H1 (cell line): ENCODE measurements at regions not wholly inside any gene's neighbourhood (a gene's known extent, or its start where the extent isn't known, plus 50 kb on each side); places are given as distances from the start of the nearest gene placed in this dataset.

Experiments used
- CBX5 ChIP-seq: fragments of 300-800, 300-1000 bp; sonication (generic); IDR thresholded peaks from 2 replicates; pipeline ENCODE4 v1.7.1; 2016; ENCODE audit warnings: antibody characterized with exemption, low read length, low read depth
- CHD2 ChIP-seq: IDR thresholded peaks from 2 replicates; pipeline ENCODE4 v1.6.1; 2012; ENCODE audit warnings: low read length, improper control_type of control experiment
- CHD7 ChIP-seq: fragments of 300-600 bp; sonication (generic); IDR thresholded peaks from 2 replicates; pipeline ENCODE4 v1.7.1; 2012; ENCODE audit warnings: low read length, moderate library complexity, mild to moderate bottlenecking, inconsistent platforms; ENCODE audit not compliant: insufficient replicate concordance
- GTF2F1 ChIP-seq: IDR thresholded peaks from 2 replicates; pipeline ENCODE4 v1.6.1; 2012; ENCODE audit warnings: low read depth, low read length, improper control_type of control experiment, borderline replicate concordance
- HDAC6 ChIP-seq: IDR thresholded peaks from one replicate; pipeline ENCODE4 v1.7.1; 2012; ENCODE audit warnings: low read depth, mild to moderate bottlenecking, inconsistent platforms, low read length, moderate library complexity
- MAFK ChIP-seq: IDR thresholded peaks from 2 replicates; pipeline ENCODE4 v1.6.1; 2012; ENCODE audit warnings: low read depth, mild to moderate bottlenecking, improper control_type of control experiment, low read length
- SIRT6 ChIP-seq: IDR thresholded peaks from one replicate; pipeline ENCODE4 v1.7.1; 2012; ENCODE audit warnings: low read length, inconsistent platforms
- TAF1 ChIP-seq: IDR thresholded peaks from 2 replicates; pipeline ENCODE4 v1.6.1; 2011; ENCODE audit warnings: mild to moderate bottlenecking, low read depth, low read length
- TF ChIP-seq, protein P1 (sequence below): IDR thresholded peaks from 2 replicates; pipeline ENCODE4 v1.6.1; 2012; ENCODE audit warnings: inconsistent platforms
- TF ChIP-seq, protein P2 (sequence below), 3 experiments: IDR thresholded peaks; 1 replicate in 2 of 3; 2 replicates in 1 of 3; pipeline versions ENCODE4 v1.5.1 to v1.6.1; 2011; ENCODE audit warnings: low read length in 3 of 3, mild to moderate bottlenecking in 3 of 3, inconsistent platforms in 2 of 3, low read depth in 1 of 3, moderate library complexity in 1 of 3; ENCODE audit not compliant: insufficient read depth in 1 of 3; ENCODE audit errors: control extremely low read depth in 1 of 3

DNA sequence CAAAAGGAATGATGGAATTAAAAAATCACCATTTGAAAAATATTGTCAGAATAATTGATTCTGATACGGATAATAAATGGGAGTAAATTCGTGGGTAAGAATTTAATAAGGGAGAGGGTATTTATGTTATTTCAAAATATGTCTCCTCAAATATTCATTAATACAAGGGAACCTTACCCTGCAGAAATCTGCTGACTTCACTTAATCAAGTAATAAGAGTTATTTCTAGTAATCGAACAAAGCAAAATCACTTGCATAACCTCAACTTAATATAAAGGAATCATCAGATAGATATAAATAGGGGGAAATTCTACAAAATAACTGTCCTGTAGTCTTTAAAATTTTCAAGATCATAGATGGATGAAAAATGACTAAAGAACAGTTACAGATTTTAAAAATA, 1164.7 kb upstream of the GJE1 start (continued):
- TF ChIP-seq CHD7: no peak
- no peak for TF ChIP-seq CHD2
- TF ChIP-seq HDAC6: no peak
- TF ChIP-seq TAF1: no peak
- TF ChIP-seq, protein P1, sequence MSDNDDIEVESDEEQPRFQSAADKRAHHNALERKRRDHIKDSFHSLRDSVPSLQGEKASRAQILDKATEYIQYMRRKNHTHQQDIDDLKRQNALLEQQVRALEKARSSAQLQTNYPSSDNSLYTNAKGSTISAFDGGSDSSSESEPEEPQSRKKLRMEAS: no peak
- TF ChIP-seq CBX5: no peak
- no peak for TF ChIP-seq SIRT6
- no peak for TF ChIP-seq GTF2F1
- TF ChIP-seq, protein P2, sequence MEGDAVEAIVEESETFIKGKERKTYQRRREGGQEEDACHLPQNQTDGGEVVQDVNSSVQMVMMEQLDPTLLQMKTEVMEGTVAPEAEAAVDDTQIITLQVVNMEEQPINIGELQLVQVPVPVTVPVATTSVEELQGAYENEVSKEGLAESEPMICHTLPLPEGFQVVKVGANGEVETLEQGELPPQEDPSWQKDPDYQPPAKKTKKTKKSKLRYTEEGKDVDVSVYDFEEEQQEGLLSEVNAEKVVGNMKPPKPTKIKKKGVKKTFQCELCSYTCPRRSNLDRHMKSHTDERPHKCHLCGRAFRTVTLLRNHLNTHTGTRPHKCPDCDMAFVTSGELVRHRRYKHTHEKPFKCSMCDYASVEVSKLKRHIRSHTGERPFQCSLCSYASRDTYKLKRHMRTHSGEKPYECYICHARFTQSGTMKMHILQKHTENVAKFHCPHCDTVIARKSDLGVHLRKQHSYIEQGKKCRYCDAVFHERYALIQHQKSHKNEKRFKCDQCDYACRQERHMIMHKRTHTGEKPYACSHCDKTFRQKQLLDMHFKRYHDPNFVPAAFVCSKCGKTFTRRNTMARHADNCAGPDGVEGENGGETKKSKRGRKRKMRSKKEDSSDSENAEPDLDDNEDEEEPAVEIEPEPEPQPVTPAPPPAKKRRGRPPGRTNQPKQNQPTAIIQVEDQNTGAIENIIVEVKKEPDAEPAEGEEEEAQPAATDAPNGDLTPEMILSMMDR (IDR thresholded peaks at IDR 0.05; ENCODE audit: control extremely low read depth in 1 of 3, insufficient read depth in 1 of 3, low read depth in 1 of 3, low read length in 3 of 3): no peak
- TF ChIP-seq MAFK: no peak
